Glomerular visceral epithelial cell (primary cell): ENCODE measurements at regions not wholly inside any gene's neighbourhood (a gene's known extent, or its start where the extent isn't known, plus 50 kb on each side); places are given as distances from the start of the nearest gene placed in this dataset.

Experiments
- DNase-seq: peaks from one replicate; pipeline ENCODE4 v3.0.0-alpha.2; 2016; ENCODE audit errors: extremely low spot score

DNA sequence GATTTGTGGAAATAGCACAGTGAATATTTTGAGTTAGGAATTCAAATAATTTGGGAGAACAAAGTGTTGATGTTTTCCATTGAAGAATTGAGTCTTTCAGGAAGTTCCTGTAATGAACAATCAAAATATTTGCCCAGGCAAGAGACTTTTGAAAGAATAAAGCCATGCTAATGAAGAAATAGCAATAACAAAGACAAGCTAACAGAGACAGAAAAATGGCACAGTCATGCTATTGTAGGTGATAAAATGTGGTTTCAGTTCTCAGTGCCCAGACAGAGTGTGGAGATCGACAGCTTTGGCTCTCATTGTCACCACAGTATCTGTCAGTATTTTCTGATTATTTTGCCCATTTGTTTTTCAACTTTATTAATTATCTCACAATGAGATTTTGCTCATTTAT is 490.8 kb upstream of the PIK3C3 start:
- no peak for DNase-seq

DNA sequence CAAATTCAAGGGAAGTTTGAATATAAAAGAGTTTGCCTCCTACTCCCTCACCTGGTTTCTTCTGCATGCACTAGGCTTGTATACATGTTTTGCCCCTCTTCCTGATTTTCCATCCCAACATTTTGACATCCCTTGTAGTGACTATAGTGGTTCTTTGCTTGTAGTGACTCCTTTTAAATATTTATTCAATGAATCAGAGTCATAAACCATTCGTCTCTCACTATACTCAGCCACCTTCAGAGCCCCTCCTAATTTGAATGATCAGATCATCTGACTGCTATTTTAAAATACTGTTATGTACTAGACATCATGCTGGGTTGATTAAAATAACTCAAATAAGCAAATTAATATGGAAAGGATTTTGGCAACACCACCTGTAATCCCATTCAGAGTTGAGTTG is 492.1 kb upstream of the PIK3C3 start:
- no peak for DNase-seq

DNA sequence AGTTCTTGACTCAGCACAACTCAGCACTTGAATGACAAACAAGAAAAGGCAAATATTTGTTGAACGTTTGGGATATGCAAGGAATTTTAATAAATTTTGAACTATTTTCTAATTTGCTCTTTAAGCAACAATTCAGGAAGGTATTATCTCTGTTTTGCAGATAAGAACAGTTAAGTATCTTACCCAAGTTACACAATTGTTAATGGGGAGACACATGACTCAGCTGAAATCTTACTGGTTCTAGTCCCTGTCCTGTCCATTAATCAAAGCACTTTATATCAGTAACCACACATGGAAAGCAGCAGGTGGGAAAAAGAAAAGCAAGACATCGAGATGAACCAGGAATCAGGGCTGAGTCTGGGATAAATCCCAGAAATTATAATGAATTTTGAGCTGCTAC is 493.9 kb upstream of the PIK3C3 start:
- DNase-seq = no peak

DNA sequence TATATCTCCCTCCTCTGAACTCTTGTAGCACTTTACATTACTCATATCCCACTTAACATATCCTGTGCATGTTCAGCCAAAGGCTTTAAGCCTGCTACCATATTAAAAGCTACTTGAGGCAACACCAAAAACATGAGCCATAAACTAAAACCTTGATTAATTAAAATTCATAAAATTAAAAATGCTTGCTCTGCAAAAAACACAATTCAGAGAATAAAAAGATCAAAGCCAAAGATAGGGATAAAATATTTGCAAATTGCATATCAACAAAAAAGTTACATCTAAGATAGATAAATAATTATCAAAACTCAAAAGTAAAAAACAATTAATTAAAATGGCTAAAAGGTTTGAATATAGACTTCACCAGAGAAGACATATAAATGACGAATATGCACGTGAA is 495.4 kb upstream of the PIK3C3 start:
- DNase-seq = no peak

DNA sequence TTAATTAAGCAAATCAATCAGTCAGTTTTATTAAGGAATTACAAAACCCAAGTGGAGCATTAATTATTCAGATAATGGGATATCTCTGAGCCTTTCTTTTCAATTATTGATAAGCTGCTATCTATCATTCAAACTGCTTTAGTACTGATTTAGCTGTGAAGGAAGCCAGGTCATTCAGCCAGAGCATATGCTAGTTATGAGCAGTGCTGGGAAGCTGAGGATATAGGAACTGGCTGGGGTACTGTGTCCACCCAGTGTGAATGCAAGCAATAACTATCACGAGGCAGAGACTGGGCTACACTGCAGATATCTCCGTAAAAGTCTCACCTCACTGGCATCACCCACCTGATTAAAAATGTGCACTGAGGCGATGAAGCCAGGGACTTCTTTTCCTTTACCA is 496.7 kb upstream of the PIK3C3 start:
- DNase-seq = no peak

DNA sequence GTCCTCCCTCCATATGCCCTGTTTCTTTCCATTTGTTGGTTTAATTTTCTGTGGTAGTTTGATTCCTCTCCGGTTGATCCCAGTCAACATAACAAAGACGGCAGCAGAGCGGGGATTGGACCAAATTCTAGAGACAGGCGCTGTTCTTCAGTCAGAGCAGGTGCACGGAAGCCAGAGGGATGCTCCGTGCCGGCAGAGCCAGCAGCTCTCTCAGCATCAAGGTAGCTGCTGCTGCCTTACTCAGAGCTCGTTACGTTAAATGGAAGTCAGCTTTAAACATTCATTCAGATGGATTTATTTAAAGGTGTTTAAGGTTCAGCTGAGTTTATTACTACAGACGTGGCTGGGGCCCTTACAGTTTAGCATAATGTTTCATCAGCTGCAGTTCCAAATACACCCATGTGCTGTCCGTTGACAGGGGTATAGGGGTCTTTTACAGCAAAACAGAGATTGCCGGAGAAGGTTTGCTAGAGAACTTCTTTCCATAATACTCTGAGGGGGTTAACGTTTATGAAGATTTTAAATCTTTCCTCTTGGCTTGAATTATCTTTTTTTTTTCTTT is 497.2 kb upstream of the PIK3C3 start:
- DNase-seq = no peak

DNA sequence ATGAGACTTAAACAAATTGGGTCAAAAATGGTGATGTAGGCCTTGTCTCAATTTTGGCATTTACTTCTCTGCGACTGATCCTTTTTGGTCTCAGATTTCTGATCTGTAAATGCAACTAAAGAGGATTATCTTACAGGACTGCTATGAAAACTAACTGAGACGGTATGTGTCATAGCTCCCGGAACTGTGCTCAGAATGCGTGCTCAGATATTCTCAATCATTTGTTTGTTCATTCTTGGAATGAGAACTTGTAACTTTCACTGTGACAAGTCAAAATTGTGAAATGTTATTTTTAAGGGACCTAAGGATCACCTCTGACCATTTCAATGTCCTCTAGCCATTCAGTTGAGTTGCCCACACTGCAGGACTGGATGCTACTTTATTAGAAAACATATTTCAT is 498.2 kb upstream of the PIK3C3 start:
- no peak for DNase-seq

DNA sequence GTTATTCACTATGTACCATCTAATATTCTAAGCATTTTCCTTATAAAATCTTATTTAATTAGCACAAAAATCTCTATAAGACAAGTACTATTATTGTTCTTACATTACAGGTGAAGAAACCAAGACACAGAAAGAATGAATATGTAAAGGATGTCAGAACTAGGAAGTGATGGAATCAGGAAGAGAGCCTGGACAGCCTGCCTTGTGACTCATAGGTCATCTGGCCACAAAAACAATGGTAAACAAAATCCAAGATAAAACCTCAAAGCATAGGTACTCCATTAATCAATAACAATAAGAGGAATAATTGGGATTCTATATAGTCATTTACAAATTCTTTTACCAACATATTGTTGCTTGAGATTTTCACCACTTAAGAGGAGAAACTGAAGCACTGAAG is 505.4 kb upstream of the PIK3C3 start:
- no peak for DNase-seq

DNA sequence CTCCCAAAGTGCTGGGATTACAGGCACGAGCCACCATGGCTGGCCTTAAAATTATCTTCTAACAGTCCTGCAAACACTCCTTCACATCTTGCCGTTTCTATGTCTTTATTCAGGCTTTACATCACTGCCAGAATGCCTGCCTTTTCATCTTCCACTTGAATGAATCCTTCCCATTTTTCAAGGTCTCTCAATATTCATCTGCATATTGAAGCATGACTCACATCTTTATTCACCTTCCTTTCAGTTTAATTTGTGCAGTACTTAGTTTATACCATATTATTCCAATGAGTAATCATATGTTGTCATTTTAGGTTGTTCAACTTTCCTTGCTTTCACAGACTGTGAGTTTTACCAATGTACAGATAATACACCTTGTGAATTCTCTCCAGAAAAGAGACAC is 510.1 kb upstream of the PIK3C3 start:
- DNase-seq = no peak

DNA sequence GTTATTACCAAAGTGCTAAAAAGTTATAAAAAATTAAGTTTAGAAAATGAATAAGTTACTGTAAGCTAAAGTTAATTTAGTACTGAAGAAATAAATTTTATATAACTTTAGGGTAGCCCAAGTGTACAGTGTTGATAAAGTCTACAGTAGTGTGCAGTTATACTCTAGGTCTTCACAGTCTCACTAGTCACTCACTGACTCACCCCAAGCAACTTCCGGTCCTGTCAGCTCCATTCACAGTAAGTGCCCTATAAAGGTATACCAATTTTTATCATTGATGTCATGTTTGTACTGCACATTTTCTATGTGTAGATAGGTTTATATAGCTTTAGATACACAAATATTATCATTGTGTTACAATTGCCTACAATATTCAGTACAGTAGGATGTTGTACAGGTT is 518.3 kb upstream of the PIK3C3 start:
- DNase-seq = peak; percentile 9

DNA sequence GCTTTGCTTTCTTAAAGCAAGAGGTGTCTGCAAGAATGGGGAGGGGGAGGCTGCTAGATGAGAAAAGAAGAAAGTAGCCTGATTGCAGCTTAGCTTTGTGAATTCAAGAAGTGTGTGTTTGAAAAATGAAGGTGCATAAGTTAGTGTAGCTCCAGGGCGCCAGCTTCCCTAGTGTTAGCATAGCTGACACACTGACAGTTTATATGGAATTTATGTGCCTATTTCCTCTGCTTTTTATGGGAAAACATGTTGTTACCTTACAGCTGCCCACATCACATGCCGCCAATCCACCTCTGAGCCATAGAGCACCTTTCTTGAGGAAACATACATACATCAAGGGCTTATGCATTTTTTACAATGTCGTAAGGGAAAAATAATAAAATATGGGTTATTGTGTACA is 536.4 kb upstream of the PIK3C3 start:
- DNase-seq = no peak

DNA sequence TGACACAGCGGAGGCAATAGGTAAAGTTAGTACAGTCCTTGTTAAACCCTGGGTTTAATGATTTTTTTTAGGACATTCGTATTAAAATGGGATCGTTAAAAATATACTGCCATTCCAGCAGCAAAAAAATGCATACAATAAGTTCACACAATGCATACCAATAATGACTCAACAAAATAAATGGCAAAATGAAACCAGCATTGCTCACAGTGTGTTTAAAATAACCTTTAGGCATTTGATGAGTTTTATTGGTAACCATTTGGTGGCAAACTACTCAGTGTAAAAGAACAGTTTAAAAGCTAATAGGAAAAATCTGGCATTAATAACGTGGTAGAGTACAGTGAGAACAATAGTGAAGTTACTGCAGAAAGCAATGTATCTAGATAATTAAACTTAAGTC is 539.0 kb upstream of the PIK3C3 start:
- no peak for DNase-seq

DNA sequence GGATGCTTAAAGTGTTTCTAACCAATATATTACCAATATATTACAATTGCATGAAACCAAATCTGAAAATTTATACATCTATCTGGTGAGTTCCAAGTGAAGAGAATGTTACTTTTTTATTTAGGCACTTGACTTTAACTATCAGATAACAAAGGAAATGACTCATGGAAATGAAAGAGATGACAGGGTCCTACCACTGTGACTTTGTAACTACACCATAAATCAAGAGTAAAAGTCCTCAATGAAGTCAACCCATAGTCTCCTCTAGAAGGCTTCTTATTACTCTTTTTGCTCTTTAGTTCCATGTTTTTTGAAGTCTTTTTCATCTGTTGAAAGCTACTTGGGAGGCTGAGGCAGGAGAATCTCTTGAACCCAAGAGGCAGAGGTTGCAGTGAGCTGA is 545.0 kb upstream of the PIK3C3 start:
- DNase-seq = no peak

DNA sequence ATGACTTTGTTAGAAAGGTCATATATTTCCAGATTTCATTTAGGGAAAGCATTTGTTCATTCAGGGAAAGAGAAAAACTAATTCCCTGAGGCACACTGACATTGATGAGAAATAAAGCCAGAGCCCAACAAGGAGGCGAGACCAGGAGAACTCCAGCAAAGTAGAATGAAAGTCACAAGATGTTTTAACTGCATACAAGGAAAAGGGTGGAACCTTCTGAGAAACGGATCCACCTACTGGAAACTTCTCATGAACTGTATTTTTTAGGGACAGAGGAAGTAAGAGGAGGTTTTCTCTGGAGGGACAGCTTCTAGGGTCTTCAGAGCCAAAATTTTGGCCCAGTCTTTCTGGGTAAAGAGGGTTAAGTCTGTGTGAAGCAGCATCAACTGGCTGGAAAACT is 548.2 kb upstream of the PIK3C3 start:
- no peak for DNase-seq

DNA sequence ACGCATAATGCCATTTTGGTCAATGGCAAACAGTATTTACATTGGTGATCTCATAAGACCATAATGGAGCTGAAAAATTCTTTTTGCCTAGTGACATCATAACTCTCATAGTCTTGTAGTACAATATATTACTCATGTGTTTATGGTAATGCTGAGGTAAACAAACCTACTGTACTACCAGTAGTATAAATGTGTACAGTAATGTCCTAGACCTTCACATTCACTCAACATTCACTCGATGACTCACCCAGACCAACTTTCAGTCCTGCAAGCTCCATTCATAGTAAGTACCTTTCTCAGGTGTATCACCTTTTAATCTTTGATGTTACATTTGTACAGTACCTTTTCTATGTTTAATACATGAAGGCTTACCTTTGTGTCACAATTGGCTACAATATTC is 558.2 kb upstream of the PIK3C3 start:
- no peak for DNase-seq

DNA sequence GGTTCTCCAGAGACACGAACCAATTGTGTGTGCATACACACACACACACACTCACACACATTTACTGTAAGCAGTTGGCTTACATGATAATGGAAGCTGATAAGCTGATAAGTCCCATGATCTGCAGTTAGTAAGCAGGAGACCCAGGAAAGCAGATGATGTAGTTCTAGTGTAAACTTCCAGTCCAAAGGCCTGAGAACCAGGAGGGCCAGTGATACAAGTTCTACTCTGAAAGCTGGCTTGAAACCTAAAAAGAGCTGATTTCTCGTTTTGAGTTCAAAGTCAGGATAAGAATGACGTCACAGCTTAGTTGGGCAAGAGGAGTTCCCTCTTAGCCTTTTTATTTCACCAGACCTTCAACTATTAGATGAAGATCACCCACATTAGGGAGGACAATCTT is 558.8 kb upstream of the PIK3C3 start:
- DNase-seq = no peak

DNA sequence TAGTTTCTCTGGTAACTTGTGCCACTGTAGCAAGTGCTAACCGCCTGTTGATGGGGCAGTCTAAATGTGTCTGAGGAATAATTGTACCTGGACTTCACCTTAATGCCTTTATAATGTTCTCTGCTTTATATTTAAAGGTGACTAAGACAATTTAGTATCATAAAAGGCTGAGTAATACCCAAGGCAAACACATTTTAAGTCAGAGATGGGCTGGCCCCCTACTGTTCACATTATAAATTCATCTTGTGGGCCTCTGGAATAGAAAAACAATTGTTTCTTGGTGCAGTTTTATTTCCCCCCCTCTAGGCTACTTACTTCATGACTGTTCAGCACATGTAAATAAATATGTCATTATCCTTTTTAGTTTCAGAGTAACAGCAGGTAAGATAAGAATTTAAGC is 559.3 kb upstream of the PIK3C3 start:
- no peak for DNase-seq

DNA sequence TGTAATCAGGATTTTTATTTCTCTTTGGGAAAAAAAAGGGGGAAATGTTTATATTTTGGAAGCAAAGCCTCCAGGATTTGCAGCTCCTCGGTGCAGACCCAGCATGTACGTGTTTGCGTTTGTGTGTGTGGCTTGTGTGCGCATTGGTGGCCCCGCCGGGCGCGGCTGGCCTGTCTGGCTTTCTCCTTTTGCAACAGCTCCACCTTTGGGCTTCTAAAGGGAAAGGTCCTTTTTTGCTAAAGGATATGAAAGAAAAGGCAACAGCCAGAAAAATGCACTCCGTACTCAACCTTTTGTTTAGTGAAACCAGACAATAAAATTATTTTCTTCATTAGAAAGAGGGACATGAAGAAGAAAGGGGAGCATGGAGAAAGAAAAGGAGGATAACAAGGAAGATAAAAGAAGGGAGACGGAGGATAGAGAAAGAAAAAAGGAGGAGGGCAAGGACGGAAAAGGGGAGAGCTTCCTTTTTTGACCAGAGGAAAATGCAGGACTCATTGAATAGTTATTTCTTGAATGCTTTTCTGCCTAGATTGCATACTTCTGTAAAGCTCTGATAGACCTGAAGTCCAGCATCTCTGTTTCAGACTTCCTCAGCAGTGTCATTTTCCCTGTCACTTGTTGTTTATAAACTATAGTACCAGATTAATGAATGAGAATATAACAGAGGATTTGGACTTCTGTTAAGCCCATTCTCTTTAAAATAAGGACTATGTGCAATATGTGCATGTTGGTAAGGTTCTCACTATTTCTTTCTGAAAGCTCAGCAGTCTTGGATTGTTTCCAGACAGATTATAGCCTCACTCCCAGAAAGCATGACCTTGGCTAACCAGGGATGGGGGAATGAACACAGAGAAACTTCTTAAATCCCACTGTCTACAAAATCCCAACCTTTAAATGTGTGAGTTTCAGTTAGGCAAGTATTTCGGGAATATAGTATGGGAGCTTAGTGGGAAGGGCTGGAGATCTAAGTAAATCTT is 563.1 kb upstream of the PIK3C3 start:
- DNase-seq = peak; percentile 66

DNA sequence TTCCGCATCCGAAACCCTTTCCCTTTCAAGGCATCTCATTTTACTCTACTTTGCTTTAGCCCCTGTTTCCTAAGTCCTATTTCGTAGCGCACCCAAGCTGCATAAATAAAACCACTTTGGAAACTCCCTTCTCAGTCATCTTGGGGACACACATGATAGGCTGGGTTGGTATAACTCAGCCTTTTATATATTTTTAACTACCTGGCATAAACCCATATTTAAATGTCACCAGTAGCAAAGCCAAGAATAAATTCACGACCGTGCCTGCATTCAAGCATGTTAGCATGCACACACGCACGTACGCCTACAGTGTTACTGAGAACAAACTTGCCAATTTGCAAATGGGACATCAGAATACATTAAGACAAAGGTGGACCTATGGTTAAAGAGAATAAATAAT is 564.7 kb upstream of the PIK3C3 start:
- DNase-seq = no peak

DNA sequence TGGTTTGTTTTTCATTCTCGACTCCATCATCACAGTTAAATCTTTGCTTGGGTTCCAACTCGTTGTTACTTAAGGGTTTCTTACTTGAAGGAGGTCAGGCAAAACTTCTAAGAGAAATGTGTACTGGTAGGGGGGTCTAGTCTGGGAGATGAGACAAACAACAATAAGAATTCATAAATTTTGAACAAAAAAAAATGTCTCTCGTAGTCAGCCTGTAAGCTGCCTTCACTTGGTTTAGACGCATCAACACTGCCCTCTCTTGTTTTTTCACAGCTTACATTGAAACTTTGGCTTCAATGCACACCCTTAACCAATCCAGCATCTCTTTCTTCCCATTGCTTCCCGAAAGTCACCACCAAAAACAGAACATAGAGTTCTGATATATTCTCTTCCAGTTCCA is 576.4 kb upstream of the PIK3C3 start:
- peak; percentile 20 for DNase-seq

DNA sequence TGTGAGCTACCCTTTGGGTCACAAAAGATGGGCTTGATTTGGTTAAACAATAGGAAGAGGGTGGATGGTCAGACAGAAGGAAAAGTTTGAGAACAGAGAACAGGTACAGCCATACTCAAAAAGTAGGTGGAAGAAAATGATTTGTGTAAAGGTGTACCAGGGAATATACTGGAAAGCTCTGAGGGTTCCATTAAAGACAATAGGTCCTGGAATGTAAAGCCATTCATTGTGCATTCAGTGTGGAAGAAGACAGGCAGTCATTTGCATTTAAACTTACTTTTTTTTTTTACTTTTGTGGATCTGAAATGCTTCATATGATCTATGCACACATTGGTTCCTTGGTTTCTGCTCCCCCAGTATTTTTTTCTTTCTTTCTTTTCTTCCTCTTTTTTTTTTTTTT is 581.4 kb upstream of the PIK3C3 start:
- DNase-seq = no peak

DNA sequence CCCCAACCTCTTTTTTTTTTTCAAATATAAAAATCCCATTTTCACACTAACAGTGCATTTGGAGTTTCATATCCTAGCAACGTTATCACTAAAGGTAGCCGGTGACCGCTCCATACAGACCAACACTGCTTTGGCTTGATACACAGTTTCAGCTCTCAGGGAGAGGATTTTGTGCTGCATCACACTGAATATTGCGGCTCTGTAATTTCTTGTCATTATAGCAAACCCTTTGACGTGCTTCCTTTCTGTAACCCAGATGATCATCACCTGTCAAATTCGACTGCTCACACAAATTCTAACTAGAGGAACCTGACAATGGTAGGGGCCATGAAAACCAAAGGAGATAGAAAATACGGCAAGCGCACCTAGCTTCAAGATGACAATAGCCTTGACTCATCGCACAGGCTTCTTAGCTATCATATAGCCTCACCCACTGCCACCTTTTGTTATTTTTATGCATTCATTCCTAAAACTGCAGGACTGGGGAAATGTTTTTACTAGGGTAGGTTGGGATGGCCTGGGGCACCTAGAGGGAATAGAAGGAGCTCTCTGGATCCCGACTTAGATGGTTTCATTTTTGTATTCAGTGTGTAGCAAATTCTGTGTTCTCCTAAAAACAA is 582.9 kb upstream of the PIK3C3 start:
- no peak for DNase-seq
